ENCODE measurements at regions not wholly inside any gene's neighbourhood (a gene's known extent, or its start where the extent isn't known, plus 50 kb on each side); places are given as distances from the start of the nearest gene placed in this dataset.

DNA sequence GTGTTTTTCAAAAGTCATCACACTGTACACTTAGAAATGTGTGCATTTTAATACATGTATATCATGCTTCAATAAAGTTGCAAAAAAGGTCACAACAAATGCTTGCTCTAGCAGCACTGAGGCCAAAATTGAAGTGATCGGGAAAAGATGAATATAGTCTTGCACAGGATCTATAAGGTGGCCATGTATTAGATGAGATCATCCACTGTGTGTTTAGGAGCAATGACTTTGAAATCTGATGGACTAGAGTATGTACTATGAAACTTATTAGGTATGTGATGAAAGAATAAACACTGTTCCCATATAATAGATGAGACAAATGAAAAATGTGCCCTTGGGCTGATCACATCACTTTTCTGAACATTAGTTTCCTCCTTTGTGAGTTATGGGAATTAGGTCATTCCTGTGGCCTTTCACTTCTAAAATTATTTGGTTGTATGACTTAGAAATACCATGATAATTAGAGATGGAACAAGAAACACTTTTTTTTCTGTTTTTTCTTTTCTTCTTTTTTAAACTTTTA, 984.6 kb downstream of the ADGRL2 start:
- TF ChIP-seq, protein P1, sequence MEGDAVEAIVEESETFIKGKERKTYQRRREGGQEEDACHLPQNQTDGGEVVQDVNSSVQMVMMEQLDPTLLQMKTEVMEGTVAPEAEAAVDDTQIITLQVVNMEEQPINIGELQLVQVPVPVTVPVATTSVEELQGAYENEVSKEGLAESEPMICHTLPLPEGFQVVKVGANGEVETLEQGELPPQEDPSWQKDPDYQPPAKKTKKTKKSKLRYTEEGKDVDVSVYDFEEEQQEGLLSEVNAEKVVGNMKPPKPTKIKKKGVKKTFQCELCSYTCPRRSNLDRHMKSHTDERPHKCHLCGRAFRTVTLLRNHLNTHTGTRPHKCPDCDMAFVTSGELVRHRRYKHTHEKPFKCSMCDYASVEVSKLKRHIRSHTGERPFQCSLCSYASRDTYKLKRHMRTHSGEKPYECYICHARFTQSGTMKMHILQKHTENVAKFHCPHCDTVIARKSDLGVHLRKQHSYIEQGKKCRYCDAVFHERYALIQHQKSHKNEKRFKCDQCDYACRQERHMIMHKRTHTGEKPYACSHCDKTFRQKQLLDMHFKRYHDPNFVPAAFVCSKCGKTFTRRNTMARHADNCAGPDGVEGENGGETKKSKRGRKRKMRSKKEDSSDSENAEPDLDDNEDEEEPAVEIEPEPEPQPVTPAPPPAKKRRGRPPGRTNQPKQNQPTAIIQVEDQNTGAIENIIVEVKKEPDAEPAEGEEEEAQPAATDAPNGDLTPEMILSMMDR (IDR thresholded peaks at IDR 0.05), result no peak
- no peak for TF ChIP-seq POLR2A (IDR thresholded peaks at IDR 0.05)

Data from uterus (tissue), 2 donors.